ENCODE measurements at regions not wholly inside any gene's neighbourhood (a gene's known extent, or its start where the extent isn't known, plus 50 kb on each side); places are given as distances from the start of the nearest gene placed in this dataset.

- Mint-ChIP-seq H3K4me1 (peaks cover 0 to 2% (median 0%) of the 10 kb centered on the region in 3 donors), H3K9me3 (peaks cover 7 to 14% (median 12%) of the 10 kb centered on the region in 3 donors), H3K27me3 (no peaks in the 10 kb centered on the region), H3K4me3 (no peak overlapping the region), H3K36me3 (no peaks in the 10 kb centered on the region), H3K27ac (no peak overlapping the region)
Measured at GRCh38 chr4:19645589-19645988, 606.1 kb upstream of the SLIT2 start.

- no peaks in the 10 kb centered on the region for H3K4me1 Mint-ChIP-seq
- no peak overlapping the region for H3K27ac Mint-ChIP-seq
- H3K4me3 Mint-ChIP-seq: no peak overlapping the region
- no peaks in the 10 kb centered on the region for H3K27me3 Mint-ChIP-seq
- peaks cover 0 to 8% (median 3%) of the 10 kb centered on the region in 3 donors for H3K9me3 Mint-ChIP-seq
- no peaks in the 10 kb centered on the region for H3K36me3 Mint-ChIP-seq
Measured at GRCh38 chr4:19636451-19636850, 615.3 kb upstream of the SLIT2 start.

GRCh38 chr4:19631814-19632213 lies 619.9 kb upstream of the SLIT2 start:
- peaks cover 0 to 8% (median 0%) of the 10 kb centered on the region in 3 donors for H3K9me3 Mint-ChIP-seq
- no peaks in the 10 kb centered on the region for H3K36me3 Mint-ChIP-seq
- no peak overlapping the region for H3K4me3 Mint-ChIP-seq
- no peaks in the 10 kb centered on the region for H3K4me1 Mint-ChIP-seq
- no peaks in the 10 kb centered on the region for H3K27me3 Mint-ChIP-seq
- no peak overlapping the region for H3K27ac Mint-ChIP-seq

- Mint-ChIP-seq H3K36me3 (no peaks in the 10 kb centered on the region), H3K9me3 (peaks cover 4 to 11% (median 5%) of the 10 kb centered on the region in 3 donors), H3K27me3 (no peaks in the 10 kb centered on the region), H3K4me1 (no peaks in the 10 kb centered on the region), H3K4me3 (no peak overlapping the region), H3K27ac (no peak overlapping the region)
Measured at GRCh38 chr4:19623866-19624265, 627.8 kb upstream of the SLIT2 start.

GRCh38 chr4:19615086-19615689 lies 636.5 kb upstream of the SLIT2 start:
- Mint-ChIP-seq H3K4me3 (no peak overlapping the region), H3K27ac (no peak overlapping the region), H3K9me3 (peaks cover 5 to 8% (median 8%) of the 10 kb centered on the region in 3 donors), H3K36me3 (no peaks in the 10 kb centered on the region), H3K27me3 (no peaks in the 10 kb centered on the region), H3K4me1 (peaks cover 0 to 2% (median 0%) of the 10 kb centered on the region in 3 donors)

- Mint-ChIP-seq H3K36me3 (no peaks in the 10 kb centered on the region), H3K27me3 (no peaks in the 10 kb centered on the region), H3K27ac (no peak overlapping the region), H3K9me3 (peaks cover 3 to 8% (median 5%) of the 10 kb centered on the region in 3 donors), H3K4me3 (no peak overlapping the region), H3K4me1 (peaks cover 0 to 2% (median 0%) of the 10 kb centered on the region in 3 donors)
Measured at GRCh38 chr4:19614171-19614570, 637.5 kb upstream of the SLIT2 start.

GRCh38 chr4:19596342-19596741 lies 655.4 kb upstream of the SLIT2 start:
- peaks cover 0 to 8% (median 4%) of the 10 kb centered on the region in 3 donors for H3K9me3 Mint-ChIP-seq
- H3K4me1 Mint-ChIP-seq: no peaks in the 10 kb centered on the region
- no peak overlapping the region for H3K4me3 Mint-ChIP-seq
- H3K27me3 Mint-ChIP-seq: no peaks in the 10 kb centered on the region
- H3K36me3 Mint-ChIP-seq: no peaks in the 10 kb centered on the region
- H3K27ac Mint-ChIP-seq: no peak overlapping the region

GRCh38 chr4:19592391-19592790 lies 659.3 kb upstream of the SLIT2 start:
- H3K4me3 Mint-ChIP-seq: no peak overlapping the region
- H3K9me3 Mint-ChIP-seq: peaks cover 3 to 13% (median 12%) of the 10 kb centered on the region in 3 donors
- H3K36me3 Mint-ChIP-seq: no peaks in the 10 kb centered on the region
- H3K4me1 Mint-ChIP-seq: no peaks in the 10 kb centered on the region
- no peak overlapping the region for H3K27ac Mint-ChIP-seq
- no peaks in the 10 kb centered on the region for H3K27me3 Mint-ChIP-seq

- H3K27ac Mint-ChIP-seq: no peak overlapping the region
- no peak overlapping the region for H3K4me3 Mint-ChIP-seq
- peaks cover 0 to 3% (median 0%) of the 10 kb centered on the region in 3 donors for H3K9me3 Mint-ChIP-seq
- no peaks in the 10 kb centered on the region for H3K4me1 Mint-ChIP-seq
- H3K27me3 Mint-ChIP-seq: no peaks in the 10 kb centered on the region
- no peaks in the 10 kb centered on the region for H3K36me3 Mint-ChIP-seq
Measured at GRCh38 chr4:19583827-19584569, 667.7 kb upstream of the SLIT2 start.

GRCh38 chr4:19580095-19580494 lies 671.6 kb upstream of the SLIT2 start:
- no peak overlapping the region for H3K4me3 Mint-ChIP-seq
- H3K36me3 Mint-ChIP-seq: no peaks in the 10 kb centered on the region
- peaks cover 0 to 4% (median 4%) of the 10 kb centered on the region in 3 donors for H3K9me3 Mint-ChIP-seq
- no peaks in the 10 kb centered on the region for H3K27me3 Mint-ChIP-seq
- no peak overlapping the region for H3K27ac Mint-ChIP-seq
- no peaks in the 10 kb centered on the region for H3K4me1 Mint-ChIP-seq

GRCh38 chr4:19579608-19580007 lies 672.1 kb upstream of the SLIT2 start:
- no peaks in the 10 kb centered on the region for H3K4me1 Mint-ChIP-seq
- H3K9me3 Mint-ChIP-seq: peaks cover 0 to 4% (median 4%) of the 10 kb centered on the region in 3 donors
- H3K27ac Mint-ChIP-seq: no peak overlapping the region
- H3K27me3 Mint-ChIP-seq: no peaks in the 10 kb centered on the region
- H3K4me3 Mint-ChIP-seq: no peak overlapping the region
- H3K36me3 Mint-ChIP-seq: no peaks in the 10 kb centered on the region

- H3K27ac Mint-ChIP-seq: peak overlapping the region in 1 of 3 donors; percentile 53
- no peak overlapping the region for H3K4me3 Mint-ChIP-seq
Measured at GRCh38 chr4:19577097-19577496, 674.6 kb upstream of the SLIT2 start.

GRCh38 chr4:19575924-19576323 lies 675.8 kb upstream of the SLIT2 start:
- H3K9me3 Mint-ChIP-seq: peaks cover 0 to 4% (median 2%) of the 10 kb centered on the region in 3 donors
- no peaks in the 10 kb centered on the region for H3K36me3 Mint-ChIP-seq
- no peak overlapping the region for H3K4me3 Mint-ChIP-seq
- H3K27me3 Mint-ChIP-seq: no peaks in the 10 kb centered on the region
- H3K4me1 Mint-ChIP-seq: no peaks in the 10 kb centered on the region
- no peak overlapping the region for H3K27ac Mint-ChIP-seq

More at GRCh38 chr4:19577097-19577496, 674.6 kb upstream of the SLIT2 start:
- H3K27me3 Mint-ChIP-seq: no peaks in the 10 kb centered on the region
- H3K9me3 Mint-ChIP-seq: peaks cover 0 to 4% (median 2%) of the 10 kb centered on the region in 3 donors
- H3K4me1 Mint-ChIP-seq: no peaks in the 10 kb centered on the region
- no peaks in the 10 kb centered on the region for H3K36me3 Mint-ChIP-seq

- no peaks in the 10 kb centered on the region for H3K36me3 Mint-ChIP-seq
- peaks cover 0 to 2% (median 0%) of the 10 kb centered on the region in 3 donors for H3K4me1 Mint-ChIP-seq
- peaks cover 0 to 15% (median 0%) of the 10 kb centered on the region in 3 donors for H3K9me3 Mint-ChIP-seq
- no peaks in the 10 kb centered on the region for H3K27me3 Mint-ChIP-seq
- no peak overlapping the region for H3K4me3 Mint-ChIP-seq
- no peak overlapping the region for H3K27ac Mint-ChIP-seq
Measured at GRCh38 chr4:19566041-19566440, 685.7 kb upstream of the SLIT2 start.

GRCh38 chr4:19562456-19562855 lies 689.2 kb upstream of the SLIT2 start:
- H3K4me1 Mint-ChIP-seq: no peaks in the 10 kb centered on the region
- no peaks in the 10 kb centered on the region for H3K36me3 Mint-ChIP-seq
- no peak overlapping the region for H3K27ac Mint-ChIP-seq
- H3K4me3 Mint-ChIP-seq: no peak overlapping the region
- no peaks in the 10 kb centered on the region for H3K27me3 Mint-ChIP-seq
- H3K9me3 Mint-ChIP-seq: peaks cover 0 to 15% (median 0%) of the 10 kb centered on the region in 3 donors

GRCh38 chr4:19557161-19557560 lies 694.5 kb upstream of the SLIT2 start:
- Mint-ChIP-seq H3K27me3 (no peaks in the 10 kb centered on the region), H3K36me3 (peaks cover 2% of the 10 kb centered on the region), H3K27ac (no peak overlapping the region), H3K4me3 (no peak overlapping the region), H3K9me3 (peaks cover 2 to 10% (median 4%) of the 10 kb centered on the region in 3 donors), H3K4me1 (peaks cover 0 to 2% (median 0%) of the 10 kb centered on the region in 3 donors)

Measured in IgD-negative memory B cell (primary cell).